A549 (cell line): ENCODE measurements at regions not wholly inside any gene's neighbourhood (a gene's known extent, or its start where the extent isn't known, plus 50 kb on each side); places are given as distances from the start of the nearest gene placed in this dataset.

ENCODE experiments used
- ATAC-seq, 2 experiments: fragments of 200-7000 bp in 1 of 2; fragments of >200 bp in 1 of 2; cut with Nextera tagmentation in 1 of 2; cut with Tn5 transposase in 1 of 2; 3 replicates each; pipeline versions ENCODE4 v1.8.0 to v1.9.1; 2018 to 2020; ENCODE audit warnings: mild to moderate bottlenecking in 1 of 2, moderate library complexity in 1 of 2
- CTCF ChIA-PET: fragments of 300-600 bp; sonication (Branson Sonifier 250); formaldehyde crosslinking; extraction: SDS; loops from one replicate; lab custom pipeline; 2021; ENCODE audit warnings: antibody characterized with exemption, inconsistent platforms; lab: Yijun Ruan, JAX
- POLR2A ChIA-PET: fragments of 350-600 bp; formaldehyde crosslinking; extraction: SDS; loops from one replicate; lab custom pipeline; 2021; ENCODE audit warnings: antibody characterized with exemption, inconsistent platforms; lab: Yijun Ruan, JAX
- DNase-seq, 2 experiments: peaks; one replicate each; pipeline versions ENCODE4 v3.0.0 to v3.0.0-alpha.2; 2011 to 2016; ENCODE audit warnings: low read depth in 1 of 2, low spot score in 1 of 2
- FAIRE-seq: peaks from 2 replicates; lab custom pipeline; 2011; peaks lifted over from hg19 to GRCh38; lab: Jason Lieb, UNC
- H3K27ac ChIP-seq, 2 experiments: fragments of >200 bp; sonication (Bioruptor Twin); formaldehyde crosslinking; 3 replicates each; pipeline ENCODE4 v1.5.1; 2016 to 2017
- H3K4me1 ChIP-seq: fragments of >200 bp; sonication (Bioruptor Twin); formaldehyde crosslinking; 3 replicates; pipeline ENCODE4 v1.6.1; 2016
- H3K4me2 ChIP-seq: fragments of >200 bp; sonication (Bioruptor Twin); formaldehyde crosslinking; 3 replicates; pipeline ENCODE4 v1.6.1; 2016
- H3K4me3 ChIP-seq: fragments of >200 bp; sonication (Bioruptor Twin); formaldehyde crosslinking; 3 replicates; pipeline ENCODE4 v1.5.1; 2016
- H3K9me3 ChIP-seq: fragments of >200 bp; sonication (Bioruptor Twin); formaldehyde crosslinking; 3 replicates; pipeline ENCODE4 v1.6.1; 2016
- CEBPB ChIP-seq, 2 experiments: fragments of >200 bp in 1 of 2; sonication (Bioruptor Twin) in 1 of 2; formaldehyde crosslinking in 1 of 2; IDR thresholded peaks; 2 replicates each; pipeline ENCODE4 v1.6.1; 2012 to 2016
- CHD2 ChIP-seq: fragments of 150-350 bp; IDR thresholded peaks from 2 replicates; pipeline ENCODE4 v1.6.1; 2014; ENCODE audit warnings: low read length; ENCODE audit not compliant: partially characterized antibody
- ESRRA ChIP-seq: fragments of 150-350 bp; IDR thresholded peaks from 2 replicates; pipeline ENCODE4 v1.6.1; 2014; ENCODE audit warnings: mild to moderate bottlenecking, low read length, borderline replicate concordance
- FOSB ChIP-seq: fragments of 250-450 bp; sonication (Bioruptor Pico); IDR thresholded peaks from 2 replicates; pipeline ENCODE4 v1.5.0; 2020; ENCODE audit warnings: mild to moderate bottlenecking, moderate library complexity
- FOSL2 ChIP-seq, 2 experiments: fragments of 450-650 bp in 1 of 2; fragments of >200 bp in 1 of 2; sonication (Bioruptor Twin) in 1 of 2; formaldehyde crosslinking; IDR thresholded peaks; 2 replicates each; pipeline versions ENCODE4 v1.5.0 to v1.6.1; 2016 to 2020; ENCODE audit warnings: mild to moderate bottlenecking in 1 of 2, moderate library complexity in 1 of 2
- HDAC2 ChIP-seq: fragments of 200-600 bp; sonication (generic); IDR thresholded peaks from 2 replicates; pipeline ENCODE4 v1.6.1; 2016
- HES2 ChIP-seq: fragments of >200 bp; sonication (Bioruptor Twin); formaldehyde crosslinking; IDR thresholded peaks from 2 replicates; pipeline ENCODE4 v1.6.1; 2016
- HMGXB4 ChIP-seq: fragments of 250-450 bp; sonication (Bioruptor Pico); IDR thresholded peaks from 2 replicates; pipeline ENCODE4 v1.5.0; 2021; ENCODE audit warnings: mild to moderate bottlenecking, moderate library complexity, borderline replicate concordance
- HOXA7 ChIP-seq: fragments of 250-450 bp; sonication (Bioruptor Pico); IDR thresholded peaks from 2 replicates; pipeline ENCODE4 v1.5.0; 2020; ENCODE audit warnings: mild to moderate bottlenecking, moderate library complexity
- HOXB13 ChIP-seq: fragments of 250-450 bp; sonication (Bioruptor Pico); IDR thresholded peaks from 2 replicates; pipeline ENCODE4 v1.5.0; 2020; ENCODE audit warnings: low read depth, mild to moderate bottlenecking, moderate library complexity
- HOXB5 ChIP-seq: fragments of 250-450 bp; sonication (Bioruptor Pico); IDR thresholded peaks from 2 replicates; pipeline ENCODE4 v1.5.0; 2020; ENCODE audit warnings: mild to moderate bottlenecking, moderate library complexity
- KDM1A ChIP-seq: fragments of 200-600 bp; sonication (generic); IDR thresholded peaks from 2 replicates; pipeline ENCODE4 v1.6.1; 2016; ENCODE audit warnings: low read depth, mild to moderate bottlenecking
- KDM5A ChIP-seq: fragments of 200-600 bp; sonication (generic); IDR thresholded peaks from 2 replicates; pipeline ENCODE4 v1.6.1; 2016; ENCODE audit warnings: antibody characterized with exemption, mild to moderate bottlenecking
- MAX ChIP-seq: IDR thresholded peaks from 2 replicates; pipeline ENCODE4 v1.6.1; 2012
- MYC ChIP-seq: IDR thresholded peaks from 2 replicates; pipeline ENCODE4 v1.6.1; 2012; ENCODE audit warnings: mild to moderate bottlenecking, inconsistent platforms, low read length, improper control_type of control experiment, borderline replicate concordance
- NPAS2 ChIP-seq: fragments of 250-450 bp; sonication (Bioruptor Pico); IDR thresholded peaks from 2 replicates; pipeline ENCODE4 v1.8.0; 2022; ENCODE audit warnings: mild to moderate bottlenecking, moderate library complexity, borderline replicate concordance
- RCOR1 ChIP-seq: fragments of 150-350 bp; IDR thresholded peaks from 2 replicates; pipeline ENCODE4 v1.6.1; 2014; ENCODE audit warnings: antibody characterized with exemption, low read length, low read depth
- RFX5 ChIP-seq: fragments of 450-650 bp; IDR thresholded peaks from 2 replicates; pipeline ENCODE4 v1.7.1; 2014; ENCODE audit warnings: antibody characterized with exemption, mild to moderate bottlenecking, moderate library complexity
- SMC3 ChIP-seq: fragments of >200 bp; sonication (Bioruptor Twin); formaldehyde crosslinking; IDR thresholded peaks from 3 replicates; pipeline ENCODE4 v1.6.1; 2018; ENCODE audit warnings: inconsistent platforms
- TFCP2L1 ChIP-seq: fragments of 250-450 bp; sonication (Bioruptor Pico); IDR thresholded peaks from 2 replicates; pipeline ENCODE4 v1.5.0; 2021; ENCODE audit warnings: mild to moderate bottlenecking
- TP53 ChIP-seq: fragments of 250-450 bp; sonication (Bioruptor Pico); IDR thresholded peaks from 2 replicates; pipeline ENCODE4 v1.5.0; 2021; ENCODE audit warnings: mild to moderate bottlenecking, moderate library complexity
- ZFP36 ChIP-seq: fragments of 450-650 bp; IDR thresholded peaks from 2 replicates; pipeline ENCODE4 v1.6.1; 2014; ENCODE audit warnings: borderline replicate concordance; ENCODE audit not compliant: partially characterized antibody
- ZNF302 ChIP-seq: fragments of 250-450 bp; sonication (Bioruptor Pico); IDR thresholded peaks from 2 replicates; pipeline ENCODE4 v1.9.0; 2021; ENCODE audit warnings: inconsistent platforms, mild to moderate bottlenecking, moderate library complexity
- ZSCAN20 ChIP-seq: fragments of 250-450 bp; sonication (Bioruptor Pico); IDR thresholded peaks from 2 replicates; pipeline ENCODE4 v1.8.0; 2022; ENCODE audit warnings: mild to moderate bottlenecking, moderate library complexity
- WGBS: methylation state at CpG from one replicate; pipeline ENCODE4 v1.1.6; 2017; ENCODE audit errors: missing lambda C conversion rate; 5-methylcytosine and 5-hydroxymethylcytosine counted together
- TF ChIP-seq, protein P1 (sequence below): fragments of 250-450 bp; sonication (Bioruptor Pico); IDR thresholded peaks from 2 replicates; pipeline ENCODE4 v1.5.0; 2020; ENCODE audit warnings: low read depth, mild to moderate bottlenecking, moderate library complexity

DNA sequence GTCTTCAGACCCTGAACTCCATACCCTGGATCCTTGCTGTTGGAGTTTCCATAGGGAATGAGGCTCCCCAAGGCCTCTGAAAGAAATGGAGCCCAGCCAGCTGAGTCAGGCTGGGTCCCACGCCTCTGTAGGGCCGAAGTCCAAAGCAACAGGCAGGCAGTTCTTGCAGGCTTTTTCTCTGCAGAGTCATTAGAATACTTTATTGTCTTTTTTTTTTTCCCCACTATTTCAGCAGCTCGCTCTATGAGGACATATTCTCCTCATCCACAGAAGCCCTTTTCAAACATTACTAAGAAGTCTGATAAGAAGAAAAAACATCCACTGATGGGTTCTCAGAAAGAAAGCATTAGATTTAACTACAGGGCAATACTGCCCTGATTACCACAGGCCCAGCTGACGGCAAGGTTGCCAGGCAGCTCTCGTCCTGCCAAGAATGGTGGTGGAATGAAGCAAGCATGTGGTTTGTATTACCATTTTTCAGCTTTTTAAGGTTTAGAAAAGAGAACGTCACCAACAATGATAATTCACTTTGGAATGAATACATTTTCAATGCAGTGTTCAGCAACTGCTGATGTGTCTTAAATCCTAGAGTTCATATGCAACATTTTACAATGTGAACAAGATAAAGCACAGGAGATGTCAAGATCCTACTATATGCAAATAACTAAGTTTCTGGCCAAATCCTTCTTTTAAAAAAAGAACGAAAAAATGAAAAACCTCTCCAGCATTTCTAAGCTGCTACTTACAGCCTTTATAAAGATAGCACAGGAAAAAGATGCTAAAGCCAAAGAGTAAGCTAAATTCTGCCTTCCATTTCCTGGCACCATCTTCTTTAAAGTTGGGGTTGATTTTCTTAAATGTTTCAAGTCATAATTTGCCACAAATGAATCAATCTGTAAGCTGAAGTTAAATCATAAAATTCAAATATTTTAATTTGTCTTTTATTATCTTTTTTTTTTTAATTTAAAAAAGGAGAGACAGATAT lies 223.6 kb upstream of the CITED2 start:
- ChIA-PET POLR2A (interaction anchor here (1.6 kb wide), 1 partner anchor 223 kb away, joined by 13 read pairs; the partner anchor contains the start of gene CITED2), CTCF (interaction anchor here (1.4 kb wide), 1 partner anchor 17 kb away, joined by 5 read pairs; no protein-coding TSS in a partner anchor)
- WGBS, result 31% methylated on average over 7 of the region's 7 CpGs
- DNase-seq (peak; percentile 17 to 61), FAIRE-seq (no peak)
- peak overlapping the region; percentile 54 to 61 for H3K27ac ChIP-seq
- H3K4me1 ChIP-seq, result peaks cover 27% of the 10 kb centered on the region
- H3K4me2 ChIP-seq, result peak overlapping the region; percentile 61
- no peak overlapping the region for H3K4me3 ChIP-seq
- TF ChIP-seq NPAS2, result no peak
- TF ChIP-seq KDM1A, result no peak
- no peak for TF ChIP-seq FOSL2 (IDR thresholded peaks at IDR 0.05)
- 0 out of 2 replicates have a peak, but pooled peaks have one; percentile 2 for TF ChIP-seq FOSL2 (CRISPR knock-in tag; IDR thresholded peaks at IDR 0.05)
- TF ChIP-seq HDAC2, result no peak
- TF ChIP-seq CEBPB (IDR thresholded peaks at IDR 0.05), result no peak
- TF ChIP-seq RFX5, result peak; percentile 80
- no peak for TF ChIP-seq CHD2
- no peak for TF ChIP-seq TFCP2L1 (CRISPR knock-in tag)
- TF ChIP-seq ZFP36, result no peak
- no peak for TF ChIP-seq HOXA7
- TF ChIP-seq, all 56 proteins: peak for 2
- H3K9me3 ChIP-seq, result no peaks in the 10 kb centered on the region
- peak; percentile 89 to 93 for ATAC-seq

DNA sequence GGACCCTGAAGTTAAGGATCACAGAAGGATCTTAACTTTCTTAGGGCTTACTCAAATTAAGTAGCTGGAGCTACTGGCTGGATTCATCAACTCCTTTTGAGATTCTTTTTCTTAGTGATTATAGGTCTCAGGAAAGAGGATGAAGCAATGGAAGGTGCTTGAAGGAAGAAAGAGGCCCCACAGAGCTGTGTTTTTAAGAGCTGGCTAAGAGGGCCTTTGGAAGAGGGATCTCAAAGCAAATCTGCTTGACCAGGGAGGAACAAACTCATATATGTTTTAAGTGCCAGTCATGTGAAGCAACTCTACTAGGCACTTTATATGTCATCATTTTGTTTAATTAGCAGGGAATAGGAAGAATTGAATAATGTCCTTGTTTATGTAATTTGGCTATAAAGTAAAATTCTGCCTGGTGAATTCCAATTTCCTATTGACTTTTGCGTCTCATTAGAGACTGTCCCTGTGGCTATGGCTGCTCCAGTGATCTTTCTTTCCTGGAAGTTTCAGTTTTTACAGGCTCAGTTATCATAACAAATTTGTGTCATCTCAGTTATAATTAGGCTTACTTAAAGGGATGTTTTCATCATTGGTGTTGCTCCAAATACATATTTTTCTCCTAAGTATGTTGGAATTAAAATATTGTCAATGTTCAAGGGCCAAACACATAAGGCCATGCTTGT lies 222.8 kb upstream of the CITED2 start:
- Histone ChIP-seq H3K4me2 (peak overlapping the region; percentile 61), H3K4me3 (no peak overlapping the region), H3K4me1 (peaks cover 27% of the 10 kb centered on the region)
- DNase-seq, result no peak
- POLR2A ChIA-PET, result interaction anchor here (1.6 kb wide), 1 partner anchor 223 kb away, joined by 13 read pairs; the partner anchor contains the start of gene CITED2
- CTCF ChIA-PET, result interaction anchor here (0.6 to 1.4 kb wide), 2 partner anchors 16 to 65 kb away, joined by 3 to 5 read pairs; no protein-coding TSS in a partner anchor
- TF ChIP-seq HES2, result no peak
- no peak for TF ChIP-seq ESRRA
- TF ChIP-seq KDM5A, result no peak
- no peak for TF ChIP-seq CHD2
- TF ChIP-seq, protein P1, sequence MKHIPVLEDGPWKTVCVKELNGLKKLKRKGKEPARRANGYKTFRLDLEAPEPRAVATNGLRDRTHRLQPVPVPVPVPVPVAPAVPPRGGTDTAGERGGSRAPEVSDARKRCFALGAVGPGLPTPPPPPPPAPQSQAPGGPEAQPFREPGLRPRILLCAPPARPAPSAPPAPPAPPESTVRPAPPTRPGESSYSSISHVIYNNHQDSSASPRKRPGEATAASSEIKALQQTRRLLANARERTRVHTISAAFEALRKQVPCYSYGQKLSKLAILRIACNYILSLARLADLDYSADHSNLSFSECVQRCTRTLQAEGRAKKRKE, result no peak
- no peak for TF ChIP-seq RCOR1
- no peak for TF ChIP-seq ZNF302 (CRISPR knock-in tag)
- TF ChIP-seq FOSB, result no peak
- TF ChIP-seq MAX, result no peak
- no peak for TF ChIP-seq CEBPB (IDR thresholded peaks at IDR 0.05)
- no peak for TF ChIP-seq TP53 (CRISPR knock-in tag)
- no peak for TF ChIP-seq HMGXB4 (CRISPR knock-in tag)
- TF ChIP-seq MYC, result no peak
- no peak for TF ChIP-seq RFX5
- no peak for TF ChIP-seq HOXB13 (CRISPR knock-in tag)
- TF ChIP-seq HOXB5, result no peak
- no peak for TF ChIP-seq ZFP36
- TF ChIP-seq ZSCAN20, result no peak
- no peak for TF ChIP-seq SMC3
- TF ChIP-seq, all 56 proteins: peak for 0
- no peak for ATAC-seq
- Histone ChIP-seq H3K9me3 (no peaks in the 10 kb centered on the region), H3K27ac (peak overlapping the region; percentile 54 to 61)
- FAIRE-seq, result no peak
- 81% methylated on average over 1 of the region's 1 CpG for WGBS
